SKM-1 (cell line): ENCODE measurements at regions not wholly inside any gene's neighbourhood (a gene's known extent, or its start where the extent isn't known, plus 50 kb on each side); places are given as distances from the start of the nearest gene placed in this dataset.

Experiments used
- DNase-seq: peaks from one replicate; lab custom pipeline; 2025; ENCODE audit not compliant: unreplicated experiment; lab: John Stamatoyannopoulos, UW

DNA sequence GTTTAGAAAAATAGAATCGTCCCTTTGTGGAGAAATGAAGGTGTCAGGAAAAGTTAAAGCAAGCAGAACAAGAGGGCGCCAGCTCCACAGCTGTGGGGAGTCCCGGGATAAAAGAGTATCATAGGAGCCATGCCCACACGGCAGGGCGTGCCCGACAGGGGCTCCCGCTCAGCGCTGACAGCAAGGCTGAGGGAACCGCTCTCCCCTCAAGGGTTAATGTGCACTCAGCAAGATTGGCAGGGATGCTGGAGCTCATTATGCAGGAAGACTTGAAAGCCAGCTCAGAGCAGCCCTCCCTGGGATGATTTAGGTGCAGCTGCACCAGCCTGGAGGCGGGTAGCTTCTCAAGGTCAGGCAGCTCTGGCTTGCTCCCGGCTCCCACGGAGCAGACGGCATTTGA lies 500.2 kb downstream of the EIPR1 start:
- DNase-seq, result no peak

DNA sequence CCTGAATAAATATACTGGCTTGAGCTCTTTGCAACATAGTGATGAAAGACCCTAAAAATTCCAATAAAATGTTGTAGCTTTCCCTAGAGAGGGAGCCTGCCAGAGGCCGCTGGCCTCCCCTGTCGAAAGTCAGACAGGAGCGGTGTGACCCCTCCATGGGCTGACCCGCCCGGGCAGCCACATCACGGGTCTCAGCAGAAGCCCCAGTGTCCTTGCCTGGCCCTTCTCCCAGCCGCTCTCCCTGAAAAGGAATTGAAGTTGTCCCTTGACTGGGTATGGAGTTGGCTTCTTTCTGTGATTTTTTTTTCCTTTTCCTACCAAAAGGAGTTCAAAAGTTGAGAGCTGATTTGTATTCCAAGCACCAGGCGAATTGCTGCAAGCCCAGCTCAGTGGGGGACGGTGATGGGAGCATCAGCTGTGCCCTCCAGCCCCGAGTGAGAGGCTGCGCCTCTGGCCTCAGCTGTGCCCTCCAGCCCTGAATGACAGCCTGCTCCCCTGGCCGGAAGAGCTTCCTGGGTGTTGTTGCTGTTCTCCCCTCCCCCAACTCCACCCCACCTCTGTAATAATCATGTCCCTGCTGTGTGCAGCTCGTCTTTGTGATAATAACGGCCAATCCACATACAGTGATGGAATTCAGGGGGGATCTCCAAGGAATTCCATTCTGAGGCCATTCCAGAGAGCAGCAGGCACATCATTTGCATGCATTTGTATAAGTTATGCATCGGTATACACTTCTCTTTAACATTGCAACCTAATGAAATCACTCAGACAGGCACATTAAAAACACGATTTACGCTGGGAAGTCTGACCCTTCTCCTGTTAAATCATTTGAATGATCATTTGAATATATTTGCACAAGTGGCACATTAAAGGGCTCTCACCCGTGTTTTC lies 501.0 kb downstream of the EIPR1 start:
- DNase-seq, result no peak

DNA sequence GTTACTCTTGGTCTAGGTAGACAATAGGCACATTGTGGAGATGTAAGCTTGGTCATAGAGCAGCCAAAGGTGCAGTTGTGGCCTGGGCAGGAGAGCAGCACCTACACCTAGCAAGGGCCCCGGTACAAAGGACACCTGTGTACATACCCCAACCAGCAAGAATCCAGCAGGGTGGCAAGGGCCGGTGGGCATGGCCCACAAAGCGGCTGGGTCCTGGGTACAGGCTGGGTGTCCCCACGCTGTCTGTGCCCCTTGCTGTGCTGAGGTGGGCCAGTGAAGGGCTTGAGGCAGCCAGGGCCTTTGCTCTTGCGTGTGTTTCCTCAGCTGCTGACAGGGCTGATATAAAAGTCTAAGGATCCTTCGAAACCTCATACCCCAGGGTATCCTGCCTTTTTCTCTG lies 501.8 kb downstream of the EIPR1 start:
- DNase-seq, result no peak

- DNase-seq, result no peak
These were observed 502.3 kb downstream of the EIPR1 start for GRCh38 chr2:2875296-2875695.

- no peak for DNase-seq
These were observed 502.8 kb downstream of the EIPR1 start for GRCh38 chr2:2874805-2875204.

DNA sequence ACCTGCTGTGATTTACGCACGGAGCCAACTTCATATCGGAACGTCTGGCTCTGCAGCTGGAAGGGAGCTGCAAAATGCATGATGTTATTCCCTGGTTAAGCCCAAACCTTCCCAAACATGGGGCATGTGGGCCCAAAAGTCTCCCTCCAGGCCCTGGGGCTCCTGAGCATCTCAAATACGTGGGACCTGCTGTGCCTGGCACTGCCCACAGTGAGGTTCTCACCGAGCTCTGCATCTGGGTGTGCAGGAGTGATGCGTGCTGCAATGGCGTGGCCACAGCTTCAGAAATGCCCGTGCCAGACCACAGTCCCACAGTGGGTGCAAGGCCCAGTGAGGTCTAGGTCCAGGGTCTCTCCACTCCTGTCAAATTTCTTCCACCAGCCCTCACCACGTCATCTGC lies 503.3 kb downstream of the EIPR1 start:
- no peak for DNase-seq

DNA sequence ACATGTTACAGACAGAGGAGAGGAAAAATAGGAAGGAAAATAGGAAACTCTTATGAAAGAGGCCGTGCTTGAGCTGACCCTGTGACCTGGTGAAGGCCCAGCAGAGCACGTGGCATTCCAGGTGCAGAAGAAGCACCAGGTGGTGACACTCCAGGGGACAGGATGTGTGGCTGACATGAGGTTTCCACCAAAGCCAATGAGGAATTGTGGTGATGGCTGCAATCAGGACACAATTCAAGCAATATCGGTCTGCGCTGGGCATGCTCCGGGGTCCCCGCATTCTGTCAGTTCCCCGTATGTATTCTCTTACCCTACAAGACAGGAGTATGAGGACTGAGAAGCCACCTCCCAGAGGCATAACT lies 504.2 kb downstream of the EIPR1 start:
- DNase-seq, result no peak

DNA sequence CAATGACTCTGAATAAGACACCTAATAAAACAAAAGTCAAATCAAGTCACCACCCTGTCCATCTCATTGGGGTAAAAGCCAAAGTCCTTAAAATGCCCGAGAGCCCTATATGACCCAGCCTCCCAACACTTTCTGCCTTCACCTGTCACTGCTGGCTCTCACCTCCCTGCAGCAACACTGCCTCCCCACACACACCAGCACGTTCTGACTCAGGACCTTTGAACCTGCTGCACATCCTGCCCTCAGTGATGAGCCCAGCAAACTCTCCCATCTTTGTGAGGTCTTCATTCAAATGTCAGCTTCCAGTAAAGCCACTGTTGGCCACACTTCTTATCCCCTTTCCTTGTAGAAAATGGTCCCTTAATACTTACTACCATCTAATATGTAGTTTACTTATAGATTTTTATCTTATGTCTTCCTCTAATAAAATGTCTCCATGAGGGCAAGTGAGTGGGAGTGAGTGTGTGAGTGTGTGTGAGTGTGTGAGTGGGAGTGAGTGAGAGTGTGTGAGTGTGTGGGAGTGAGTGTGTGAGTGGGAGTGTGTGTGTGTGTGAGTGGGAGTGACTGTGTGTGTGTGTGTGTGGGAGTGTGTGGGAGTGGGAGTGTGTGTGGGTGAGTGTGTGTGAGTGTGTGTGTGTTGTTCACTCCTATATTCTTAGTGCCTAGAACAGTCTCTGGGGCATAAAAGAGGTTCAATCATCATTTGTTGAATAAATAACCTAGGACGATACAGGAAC lies 504.7 kb downstream of the EIPR1 start:
- DNase-seq, result no peak

DNA sequence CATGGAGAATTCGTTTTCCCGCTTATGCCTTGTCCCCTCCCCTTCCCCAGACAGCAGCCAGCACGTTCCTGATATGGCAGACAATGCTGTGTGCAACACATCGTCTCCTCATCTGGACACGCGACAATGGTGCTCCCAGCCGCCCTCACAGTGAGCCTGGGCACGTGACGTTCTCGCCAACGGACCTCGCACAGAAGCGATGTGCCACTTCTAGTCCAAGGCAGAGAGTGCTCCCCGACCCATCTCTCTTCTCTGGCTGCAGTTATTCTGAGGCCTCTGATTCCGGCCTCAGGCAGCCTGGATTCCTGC lies 505.4 kb downstream of the EIPR1 start:
- no peak for DNase-seq

- DNase-seq, result no peak
These were observed 505.9 kb downstream of the EIPR1 start for GRCh38 chr2:2871480-2872308.

DNA sequence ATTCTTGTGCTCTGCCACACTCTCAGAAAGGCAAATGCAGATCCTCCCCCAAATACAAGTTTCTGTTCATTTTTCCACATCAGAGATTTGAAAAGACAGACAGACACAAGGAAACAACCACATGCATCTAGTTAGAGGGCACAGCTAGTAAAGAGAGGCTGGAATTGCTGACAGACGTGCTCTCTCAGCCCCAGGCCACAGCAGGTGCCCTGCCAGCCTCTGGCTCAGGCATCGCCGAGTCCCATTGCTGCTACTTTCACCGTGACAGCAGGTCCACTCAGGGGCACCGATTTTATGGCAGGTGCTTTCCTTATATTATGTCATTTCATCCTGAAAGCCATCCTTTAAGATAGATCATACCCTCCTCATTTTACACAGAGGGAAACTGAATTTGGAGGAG lies 507.5 kb downstream of the EIPR1 start:
- no peak for DNase-seq

GRCh38 chr2:2869553-2869952 lies 508.1 kb downstream of the EIPR1 start:
- no peak for DNase-seq

GRCh38 chr2:2868085-2868484 lies 509.5 kb downstream of the EIPR1 start:
- no peak for DNase-seq

- no peak for DNase-seq
These were observed 510.1 kb downstream of the EIPR1 start for GRCh38 chr2:2867397-2867979.

DNA sequence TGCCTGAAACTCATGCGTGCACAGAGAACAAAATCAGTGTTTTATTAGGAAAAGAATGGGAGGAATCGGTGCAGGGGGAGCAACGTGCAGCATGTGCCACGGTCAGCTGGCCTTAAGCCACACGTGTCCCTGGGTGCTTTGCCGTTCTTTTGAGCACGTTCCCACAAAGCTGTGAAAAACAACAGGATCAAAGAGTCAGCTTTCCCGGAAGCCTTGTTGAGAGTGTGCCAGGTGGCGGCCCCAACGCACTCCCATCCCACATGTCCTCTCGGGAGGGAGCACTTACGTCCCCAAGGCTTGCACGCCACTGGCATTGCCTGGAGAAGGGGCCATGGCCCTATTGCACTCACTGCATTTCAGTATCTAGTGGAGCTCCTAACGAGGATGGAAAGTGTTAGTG lies 511.2 kb downstream of the EIPR1 start:
- DNase-seq, result no peak

- DNase-seq, result no peak
These were observed 515.2 kb downstream of the EIPR1 start for GRCh38 chr2:2862386-2862785.

GRCh38 chr2:2861666-2862240 lies 515.9 kb downstream of the EIPR1 start:
- DNase-seq, result no peak

DNA sequence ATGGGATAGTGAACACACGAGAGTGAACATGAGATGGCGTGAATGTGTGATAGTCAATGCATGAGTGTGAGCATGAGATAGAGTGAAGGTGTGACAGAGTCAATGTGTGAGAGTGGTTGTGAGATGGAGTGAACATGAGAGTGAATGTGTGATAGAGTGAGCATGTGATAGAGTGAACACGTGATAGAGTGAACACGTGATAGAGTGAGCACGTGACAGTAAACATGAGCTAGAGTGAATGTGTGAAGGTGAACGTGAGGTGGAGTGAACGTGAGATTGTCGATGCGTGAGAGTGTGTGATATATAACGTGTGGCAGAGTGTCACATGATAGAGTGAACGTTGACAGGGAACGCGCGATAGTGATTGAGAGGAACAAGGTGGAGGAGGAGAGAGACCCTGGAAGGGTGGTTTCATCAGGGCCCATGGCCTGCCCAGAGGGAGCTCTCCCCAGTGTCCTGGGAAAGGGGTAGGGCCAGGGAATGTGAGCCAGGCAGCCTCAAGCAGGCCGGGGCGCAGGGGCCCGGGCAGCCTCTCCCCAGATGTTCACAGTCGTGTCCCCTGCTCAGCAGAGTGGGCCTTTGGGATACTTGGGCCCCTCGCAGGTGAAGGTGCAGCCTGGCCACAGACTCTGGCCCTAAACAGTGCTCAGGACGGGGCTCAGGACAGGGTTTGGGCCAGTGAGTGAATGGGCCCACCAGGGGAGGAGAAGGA lies 516.9 kb downstream of the EIPR1 start:
- no peak for DNase-seq

DNA sequence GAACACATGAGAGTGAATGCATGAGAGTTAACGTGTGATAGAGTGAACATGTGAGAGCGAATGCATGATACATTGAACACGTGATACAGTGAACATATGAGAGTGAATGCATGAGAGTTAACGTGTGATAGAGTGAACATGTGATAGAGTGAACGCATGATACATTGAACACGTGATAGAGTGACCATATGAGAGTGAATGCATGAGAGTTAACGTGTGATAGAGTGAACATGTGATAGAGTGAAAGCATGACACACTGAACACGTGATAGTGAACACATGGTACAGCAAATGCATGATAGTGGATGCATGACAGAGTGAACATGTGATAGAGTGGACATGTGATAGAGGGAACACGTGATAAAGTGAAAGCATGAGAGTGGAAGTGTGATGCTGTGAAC lies 517.9 kb downstream of the EIPR1 start:
- DNase-seq, result no peak

DNA sequence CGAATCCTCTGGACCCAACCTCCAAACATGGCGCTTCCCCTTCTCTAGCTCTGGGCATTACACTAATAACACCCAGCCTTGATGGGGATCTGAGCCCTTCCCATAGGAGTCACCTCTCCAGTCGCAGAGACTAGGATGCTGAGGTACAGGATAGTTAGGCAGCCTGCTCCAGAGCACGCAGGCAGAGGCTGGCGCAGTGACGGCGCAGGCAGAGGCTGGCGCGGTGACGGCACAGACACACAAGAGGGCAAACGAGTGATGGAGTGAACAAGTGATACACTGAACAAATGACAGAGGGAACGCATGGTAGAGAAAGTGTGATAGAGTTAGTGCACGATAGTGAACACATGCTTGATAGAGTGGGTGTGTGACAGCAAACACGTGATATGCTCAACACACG lies 518.5 kb downstream of the EIPR1 start:
- no peak for DNase-seq
